ENCODE measurements at regions not wholly inside any gene's neighbourhood (a gene's known extent, or its start where the extent isn't known, plus 50 kb on each side); places are given as distances from the start of the nearest gene placed in this dataset.

- Histone ChIP-seq H3K36me3 (no peaks in the 10 kb centered on the region), H3K4me3 (no peak overlapping the region), H3K27me3 (no peaks in the 10 kb centered on the region), H3K9me3 (peaks cover 0 to 13% (median 0%) of the 10 kb centered on the region in 4 donors), H3K4me1 (no peaks in the 10 kb centered on the region), H3K27ac (no peak overlapping the region)
- no peak for DNase-seq (ENCODE audit: low spot score in 2 of 2)
- WGBS, 2 donors, result 78 to 91% methylated on average over 3 of the region's 3 CpGs
- TF ChIP-seq EP300 (IDR thresholded peaks at IDR 0.05) (no peak), CTCF (IDR thresholded peaks at IDR 0.05) (no peak), POLR2A (IDR thresholded peaks at IDR 0.05) (no peak)
Observed at GRCh38 chr5:174242573-174242972, 197.1 kb downstream of the NSG2 start.

GRCh38 chr5:174243904-174244303, 198.4 kb downstream of the NSG2 start:
- peaks cover 0 to 13% (median 0%) of the 10 kb centered on the region in 4 donors for H3K9me3 ChIP-seq
- no peaks in the 10 kb centered on the region for H3K27me3 ChIP-seq
- DNase-seq (ENCODE audit: low spot score in 2 of 2), result no peak
- no peaks in the 10 kb centered on the region for H3K36me3 ChIP-seq
- TF ChIP-seq EP300 (IDR thresholded peaks at IDR 0.05) (no peak), CTCF (IDR thresholded peaks at IDR 0.05) (no peak), POLR2A (IDR thresholded peaks at IDR 0.05) (no peak)
- WGBS, 2 donors, result 71 to 82% methylated on average over 2 of the region's 2 CpGs
- H3K4me1 ChIP-seq, result no peaks in the 10 kb centered on the region
- H3K27ac ChIP-seq, result no peak overlapping the region
- H3K4me3 ChIP-seq, result no peak overlapping the region

- no peak for DNase-seq (ENCODE audit: low spot score in 2 of 2)
- no peaks in the 10 kb centered on the region for H3K4me1 ChIP-seq
- TF ChIP-seq CTCF (IDR thresholded peaks at IDR 0.05), result no peak
- no peak for TF ChIP-seq EP300 (IDR thresholded peaks at IDR 0.05)
- TF ChIP-seq POLR2A (IDR thresholded peaks at IDR 0.05), result no peak
- no peaks in the 10 kb centered on the region for H3K36me3 ChIP-seq
- no peaks in the 10 kb centered on the region for H3K9me3 ChIP-seq
- WGBS, 2 donors, result 43 to 53% methylated on average over 8 of the region's 8 CpGs
- H3K27me3 ChIP-seq, result no peaks in the 10 kb centered on the region
- no peak overlapping the region for H3K4me3 ChIP-seq
- no peak overlapping the region for H3K27ac ChIP-seq
Observed at GRCh38 chr5:174245516-174246075, 200.1 kb downstream of the NSG2 start.

GRCh38 chr5:174246743-174247142, 201.2 kb downstream of the NSG2 start:
- Histone ChIP-seq H3K4me3 (no peak overlapping the region), H3K27me3 (no peaks in the 10 kb centered on the region), H3K4me1 (no peaks in the 10 kb centered on the region), H3K36me3 (no peaks in the 10 kb centered on the region), H3K9me3 (no peaks in the 10 kb centered on the region), H3K27ac (no peak overlapping the region)
- WGBS, 2 donors, result 67% methylated on average over 1 of the region's 1 CpG
- DNase-seq (ENCODE audit: low spot score in 2 of 2), result no peak
- no peak for TF ChIP-seq CTCF (IDR thresholded peaks at IDR 0.05)
- TF ChIP-seq POLR2A (IDR thresholded peaks at IDR 0.05), result no peak
- TF ChIP-seq EP300 (IDR thresholded peaks at IDR 0.05), result no peak

GRCh38 chr5:174247301-174247700, 201.8 kb downstream of the NSG2 start:
- no peak for DNase-seq (ENCODE audit: low spot score in 2 of 2)
- H3K27ac ChIP-seq, result no peak overlapping the region

More at GRCh38 chr5:174247301-174247700, 201.8 kb downstream of the NSG2 start:
- no peaks in the 10 kb centered on the region for H3K36me3 ChIP-seq
- TF ChIP-seq CTCF (IDR thresholded peaks at IDR 0.05) (no peak), EP300 (IDR thresholded peaks at IDR 0.05) (no peak), POLR2A (IDR thresholded peaks at IDR 0.05) (no peak)
- no peak overlapping the region for H3K4me3 ChIP-seq
- 64 to 65% methylated on average over 9 of the region's 9 CpGs for WGBS, 2 donors
- no peaks in the 10 kb centered on the region for H3K9me3 ChIP-seq
- H3K27me3 ChIP-seq, result no peaks in the 10 kb centered on the region
- H3K4me1 ChIP-seq, result no peaks in the 10 kb centered on the region

Data from tibial nerve (tissue), 4 donors.